ENCODE measurements at regions not wholly inside any gene's neighbourhood (a gene's known extent, or its start where the extent isn't known, plus 50 kb on each side); places are given as distances from the start of the nearest gene placed in this dataset.
A peak's percentile ranks its signal among the peaks of the same experiment; 100 is the strongest.

DNA sequence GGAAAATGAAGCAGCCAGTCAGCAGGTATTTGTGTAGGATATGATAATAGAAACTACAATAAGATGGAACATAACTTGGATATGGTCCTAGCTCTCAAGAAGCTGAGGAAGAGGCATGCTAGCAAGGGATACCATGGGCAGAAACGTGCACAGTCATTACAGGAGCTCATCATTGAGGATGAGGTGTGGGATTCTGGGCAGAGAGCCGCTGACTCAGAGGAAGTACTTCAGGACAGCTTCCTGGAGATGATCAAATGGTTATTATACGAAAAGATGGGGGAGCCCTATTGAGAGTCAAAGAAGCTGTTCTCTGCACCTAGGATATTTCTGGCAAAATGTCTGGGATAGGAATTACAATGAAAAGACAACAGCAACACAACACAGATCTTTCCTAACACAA, 116.0 kb upstream of the PDE5A start:
- FAIRE-seq = no peak

DNA sequence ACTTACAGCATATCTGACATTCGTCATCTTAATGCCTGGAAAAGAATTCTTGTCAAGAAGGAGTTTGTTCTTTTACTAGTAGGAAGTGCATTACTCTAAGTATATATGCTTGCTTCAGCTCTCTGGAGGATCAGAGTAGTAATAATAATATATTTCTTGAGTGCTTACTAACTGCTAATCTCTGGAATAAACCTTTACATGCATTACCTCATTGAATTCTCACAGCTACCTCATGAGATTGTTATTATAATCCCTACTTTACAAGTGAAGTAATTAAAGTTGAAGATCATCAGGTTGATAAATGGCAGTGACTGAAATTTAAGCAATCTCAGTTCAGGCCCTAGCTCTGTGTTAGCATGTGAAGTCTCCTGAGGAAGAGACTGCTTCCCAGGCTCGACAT, 115.0 kb upstream of the PDE5A start:
- FAIRE-seq = no peak

DNA sequence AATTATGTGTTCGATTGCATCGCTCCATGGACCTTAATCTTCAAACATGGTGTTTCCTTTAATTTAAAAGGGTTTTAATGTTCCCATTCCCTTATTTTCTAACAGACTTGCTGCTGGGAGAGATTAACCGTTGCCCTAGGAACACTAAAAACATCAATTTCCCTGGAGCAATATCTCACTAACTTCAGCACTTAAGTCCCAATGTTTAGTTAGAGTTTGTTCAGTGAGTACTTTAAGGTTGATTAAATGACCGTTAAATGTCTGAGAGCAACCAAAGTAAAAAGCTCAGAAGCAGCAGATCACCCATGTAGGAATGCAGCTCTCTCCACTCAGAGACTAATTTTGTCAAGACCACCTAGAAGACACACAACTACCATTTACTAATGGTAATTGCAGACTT, 111.2 kb upstream of the PDE5A start:
- FAIRE-seq = no peak

GRCh38 chr4:119738901-119739300, 110.3 kb upstream of the PDE5A start:
- FAIRE-seq = no peak

GRCh38 chr4:119736559-119736958, 108.0 kb upstream of the PDE5A start:
- FAIRE-seq = no peak

- FAIRE-seq = no peak
Observed at GRCh38 chr4:119735165-119735651, 106.6 kb upstream of the PDE5A start.

DNA sequence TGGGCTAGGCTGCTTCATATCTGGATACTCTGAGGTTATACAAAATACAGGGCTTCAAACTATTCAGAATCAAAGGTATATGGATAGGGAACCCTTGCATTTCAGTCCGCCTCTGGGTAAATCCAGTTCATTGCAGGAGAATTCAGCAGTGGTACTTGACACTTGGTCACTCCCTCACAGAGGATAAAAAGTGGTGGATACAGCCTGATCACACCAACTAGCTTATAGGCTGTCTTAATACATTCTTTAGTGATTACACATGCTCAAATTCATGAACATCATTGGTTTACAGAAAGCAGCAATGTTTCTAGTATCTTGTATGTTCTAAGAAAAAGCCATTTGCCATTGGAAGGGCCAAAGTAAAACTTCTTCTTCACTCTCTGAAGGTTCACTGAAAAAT, 104.8 kb upstream of the PDE5A start:
- FAIRE-seq = no peak

DNA sequence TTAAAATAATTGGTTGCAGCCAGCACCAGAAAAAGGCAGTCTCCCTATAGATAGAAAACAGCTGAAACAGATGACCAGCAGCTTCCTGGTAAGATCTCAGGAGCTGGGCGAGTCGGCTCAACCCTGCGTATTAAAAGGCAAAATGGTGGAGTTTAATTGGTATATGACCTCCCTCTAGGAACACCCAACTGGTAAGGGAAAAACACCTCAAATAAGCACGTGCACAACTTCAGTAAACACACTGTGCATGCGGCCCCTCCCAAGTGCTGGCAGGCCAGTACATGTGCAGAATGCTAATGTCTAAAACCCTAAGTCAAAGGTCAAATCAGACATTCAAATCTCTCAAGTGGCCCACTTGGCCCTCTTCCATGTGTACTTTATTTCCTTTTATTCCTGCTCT, 103.2 kb upstream of the PDE5A start:
- no peak for FAIRE-seq

DNA sequence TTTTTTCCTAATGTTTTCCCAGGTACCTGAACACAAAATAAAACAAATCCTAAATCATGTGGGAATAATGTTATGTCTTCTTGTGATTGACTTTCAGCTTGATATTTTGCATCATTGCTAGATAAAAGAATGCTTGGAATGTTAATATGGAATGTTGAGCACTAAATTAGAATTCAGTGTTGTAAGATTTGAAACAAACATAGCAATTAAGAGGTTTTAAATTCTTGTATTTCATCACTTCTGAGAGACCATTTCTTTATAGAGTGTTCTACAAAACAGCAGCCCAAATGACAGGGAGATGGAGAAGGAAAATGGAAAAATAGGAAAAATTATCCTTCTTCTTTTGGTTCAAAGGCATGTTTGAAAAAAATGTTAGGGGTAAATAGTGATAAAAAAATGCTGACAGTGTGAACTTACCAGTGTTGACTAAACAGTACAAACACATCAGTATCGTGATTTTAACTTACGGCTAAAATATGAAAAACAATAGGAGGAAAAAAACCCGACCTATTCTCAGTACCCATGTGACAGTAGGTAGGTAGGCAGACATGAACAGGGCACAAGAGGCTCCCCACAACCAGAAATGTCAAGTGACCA, 102.6 kb upstream of the PDE5A start:
- no peak for FAIRE-seq

GRCh38 chr4:119730671-119730950, 102.0 kb upstream of the PDE5A start:
- FAIRE-seq = no peak

GRCh38 chr4:119729835-119730670, 101.4 kb upstream of the PDE5A start:
- FAIRE-seq = peak; percentile 71

DNA sequence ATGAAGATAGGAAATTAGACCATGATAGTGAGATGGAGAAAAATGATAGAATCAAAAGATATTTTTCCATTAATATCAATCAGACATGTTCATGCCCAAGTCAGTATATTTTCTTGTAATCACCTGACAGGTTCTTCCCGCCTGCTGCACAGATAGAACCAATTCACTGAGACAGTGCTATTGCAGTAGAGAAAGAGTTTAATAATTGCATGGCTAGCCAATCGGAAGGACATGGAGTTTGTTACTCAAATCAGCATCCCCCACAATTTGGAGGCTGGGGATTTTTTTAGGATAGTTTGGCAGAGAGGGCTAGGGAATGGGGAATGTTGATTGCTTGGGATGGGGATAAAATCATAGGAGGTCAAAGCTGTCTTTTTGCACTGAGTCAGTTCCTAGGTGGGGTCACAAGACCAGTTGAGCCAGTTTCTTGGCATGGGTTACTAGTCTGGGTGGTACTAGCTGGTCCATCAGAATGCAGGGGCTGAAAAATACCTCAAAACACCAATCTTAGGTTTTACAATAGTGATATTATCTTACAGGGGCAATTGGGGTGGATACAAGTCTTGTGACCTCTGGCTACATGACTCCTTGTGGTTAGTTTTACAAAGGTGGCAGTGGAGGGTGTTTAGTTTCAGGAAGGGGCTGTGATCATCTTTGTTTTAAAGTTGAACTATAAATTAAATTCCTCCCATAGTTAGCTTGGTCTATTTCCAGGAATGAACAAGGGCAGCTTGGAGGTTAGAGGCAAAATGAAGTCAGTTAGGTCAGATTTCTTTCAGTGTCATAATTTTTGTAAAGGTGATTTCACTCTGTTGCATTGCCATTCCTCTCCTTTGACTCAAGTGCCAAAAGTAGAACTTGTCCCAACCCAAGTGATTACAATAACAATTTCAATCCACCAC, 100.3 kb upstream of the PDE5A start:
- FAIRE-seq = no peak

GRCh38 chr4:119728185-119728584, 99.6 kb upstream of the PDE5A start:
- FAIRE-seq = no peak

GRCh38 chr4:119726505-119726904, 97.9 kb upstream of the PDE5A start:
- no peak for FAIRE-seq

GRCh38 chr4:119725688-119726330, 97.2 kb upstream of the PDE5A start:
- no peak for FAIRE-seq

GRCh38 chr4:119725011-119725410, 96.4 kb upstream of the PDE5A start:
- no peak for FAIRE-seq

DNA sequence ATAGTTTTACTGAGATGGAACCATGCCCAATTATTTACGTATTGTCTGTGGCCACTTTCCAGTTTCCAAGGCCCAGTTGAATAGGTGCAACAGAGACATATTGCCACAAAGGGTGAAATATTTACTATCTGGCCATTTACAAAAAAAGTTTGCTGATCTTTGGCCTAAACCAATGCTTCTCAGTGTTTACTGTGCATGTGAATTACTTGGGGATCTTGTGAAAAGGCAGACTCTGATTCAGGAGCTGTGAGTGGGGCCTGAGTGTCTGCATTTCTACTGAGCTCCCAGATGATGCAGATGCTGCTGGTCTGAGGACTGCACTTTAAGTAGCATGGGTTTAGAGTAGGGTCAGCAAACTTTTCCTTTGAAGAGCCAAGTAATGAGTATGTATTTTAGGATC, 94.1 kb upstream of the PDE5A start:
- no peak for FAIRE-seq

DNA sequence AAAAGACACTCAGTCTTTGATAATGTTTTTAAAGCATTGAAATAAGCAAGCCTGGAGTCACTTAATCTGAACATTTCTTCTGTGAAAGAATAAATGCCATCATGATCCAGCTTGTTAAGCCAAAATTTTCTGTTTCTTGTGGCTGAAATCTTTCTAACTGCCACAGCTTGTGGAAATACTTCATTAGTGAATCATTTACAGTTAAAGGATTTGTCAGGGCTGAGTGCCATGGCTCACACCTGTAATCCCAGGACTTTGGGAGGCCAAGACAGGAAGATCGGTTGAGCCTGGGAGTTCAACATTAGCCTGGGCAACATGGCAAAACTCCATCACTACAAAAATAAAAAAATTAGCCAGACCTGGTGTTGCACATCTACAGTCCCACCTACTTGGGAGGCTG, 93.3 kb upstream of the PDE5A start:
- no peak for FAIRE-seq

DNA sequence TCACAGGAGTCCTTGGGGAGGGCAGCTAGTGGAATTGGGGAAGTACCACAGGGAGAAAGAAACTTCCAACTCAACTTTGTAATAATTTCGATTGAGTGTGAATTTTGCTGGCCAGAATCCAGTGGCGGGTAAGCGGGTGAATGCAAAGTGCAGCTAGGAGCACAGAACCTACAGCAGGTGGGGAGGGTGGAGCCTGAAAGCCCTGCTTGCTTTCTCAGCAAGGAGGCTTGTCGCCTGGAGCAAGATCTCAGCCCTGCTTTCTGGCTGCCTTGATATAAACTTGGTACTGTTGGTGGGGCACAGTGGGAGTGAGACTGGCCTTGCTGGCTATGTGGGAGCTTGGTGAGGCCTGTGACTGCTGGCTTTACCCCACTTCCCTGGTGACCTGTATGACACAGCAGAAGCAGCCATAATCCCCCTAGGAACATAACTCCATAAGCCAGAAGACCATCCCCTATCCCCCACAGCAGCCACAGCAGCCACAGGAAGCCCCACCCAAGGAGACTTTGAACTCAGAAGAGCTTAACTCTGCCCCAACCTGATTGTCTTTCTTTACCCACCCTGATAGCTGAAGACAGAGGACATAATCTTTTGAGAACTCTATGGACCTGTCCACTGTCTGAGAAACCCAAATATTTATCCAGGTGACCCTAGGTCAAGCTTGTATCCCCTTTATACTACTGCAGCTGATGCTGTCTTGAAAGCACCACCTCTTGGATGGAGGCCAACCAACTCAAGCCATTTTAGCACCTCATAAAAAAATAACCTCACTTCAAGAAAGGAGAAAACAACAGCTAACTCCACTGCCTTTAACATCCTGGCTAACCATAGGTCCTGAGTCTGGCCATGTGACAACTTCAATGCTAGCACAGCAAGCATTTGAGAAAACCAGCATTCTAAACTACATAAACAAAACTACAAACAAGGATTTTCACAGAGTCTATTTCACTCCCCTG, 87.2 kb upstream of the PDE5A start:
- FAIRE-seq = no peak

DNA sequence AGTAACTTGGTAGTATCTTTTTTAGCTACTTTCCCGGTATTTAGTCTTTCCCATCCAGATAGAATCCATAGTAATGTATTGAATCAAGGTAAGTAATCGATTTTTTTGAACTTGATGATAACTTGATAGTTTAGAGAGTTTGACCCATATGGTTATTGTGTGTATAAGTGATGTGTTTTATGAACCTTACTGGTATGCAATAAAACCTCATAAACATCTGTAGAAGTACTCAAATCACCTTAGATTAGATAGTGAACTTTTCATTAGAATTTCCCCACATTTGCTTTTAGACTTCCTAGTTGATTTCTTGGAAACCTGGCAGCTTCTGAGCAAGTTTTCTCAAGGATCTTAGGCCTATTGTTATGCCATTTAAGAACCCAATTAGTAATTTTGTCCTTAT, 80.8 kb upstream of the PDE5A start:
- FAIRE-seq = peak; percentile 65

DNA sequence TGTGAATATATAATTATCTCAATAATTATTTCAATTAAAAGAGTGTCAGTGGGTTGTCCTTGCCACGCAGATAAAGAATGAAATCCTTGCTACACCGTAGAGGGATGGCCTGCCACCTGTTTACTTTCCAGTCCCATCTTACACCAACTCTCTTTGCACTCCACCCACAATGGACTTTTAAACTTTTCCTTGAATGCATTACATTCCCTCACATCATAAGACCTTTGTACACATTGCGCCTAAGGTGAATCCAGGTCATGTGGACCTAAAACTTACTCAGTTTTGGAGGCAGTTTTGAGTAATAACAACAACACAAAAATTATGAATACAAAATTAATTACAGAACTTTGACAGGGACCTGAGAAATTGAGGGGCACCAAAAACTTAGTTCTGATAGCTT, 78.7 kb upstream of the PDE5A start:
- peak; percentile 36 for FAIRE-seq

DNA sequence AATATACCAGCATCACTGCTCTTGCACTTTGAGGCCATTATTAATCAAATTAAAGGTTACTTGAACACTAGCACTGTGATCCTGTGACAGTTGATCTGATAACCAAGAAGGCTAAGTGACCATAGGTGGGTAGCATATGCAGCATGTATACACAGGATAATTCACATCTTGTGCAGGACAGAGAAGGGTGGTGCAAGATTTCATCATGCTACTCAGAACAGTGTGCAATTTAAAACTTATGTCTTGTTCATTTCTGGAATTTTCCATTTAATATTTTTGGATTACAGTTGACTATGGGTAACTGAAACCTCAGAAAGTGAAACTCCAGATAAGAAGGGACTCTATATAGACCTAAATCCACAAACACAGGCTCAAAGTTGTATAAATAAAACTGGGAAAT, 78.2 kb upstream of the PDE5A start:
- no peak for FAIRE-seq
